ENCODE measurements at regions not wholly inside any gene's neighbourhood (a gene's known extent, or its start where the extent isn't known, plus 50 kb on each side); places are given as distances from the start of the nearest gene placed in this dataset.

- Histone ChIP-seq H4K20me1 (no peaks in the 10 kb centered on the region), H3K4me2 (peak overlapping the region in 2 of 11 experiments; percentile 22 to 41; a peak in 4 of 22 replicates)
Measured at GRCh38 chr13:97600458-97601075, 166.6 kb downstream of the RAP2A start.

GRCh38 chr13:97615266-97615665 is 181.3 kb downstream of the RAP2A start:
- Histone ChIP-seq H4K20me1 (no peaks in the 10 kb centered on the region), H3K9me3 (replicated peaks in 1 of 11) (no peaks in the 10 kb centered on the region), H3K4me2 (no peak overlapping the region), H3K27me3 (no peaks in the 10 kb centered on the region), H3K27ac (no peak overlapping the region), H3K4me3 (no peak overlapping the region), H3K4me1 (no peaks in the 10 kb centered on the region), H3K36me3 (no peaks in the 10 kb centered on the region), H3K9ac (no peak overlapping the region)
- TF ChIP-seq Cebpa-rat (IDR thresholded peaks at IDR 0.05): no peak

More at GRCh38 chr13:97600458-97601075, 166.6 kb downstream of the RAP2A start:
- no peak overlapping the region for H3K4me3 ChIP-seq
- H3K4me1 ChIP-seq: peaks cover 0 to 14% (median 0%) of the 10 kb centered on the region in 10 experiments; a peak in 6 of 20 replicates
- H3K27me3 ChIP-seq: no peaks in the 10 kb centered on the region
- H3K9ac ChIP-seq: no peak overlapping the region
- H3K9me3 ChIP-seq (replicated peaks in 1 of 11): peaks cover 0 to 12% (median 0%) of the 10 kb centered on the region in 11 experiments; a peak in 4 of 22 replicates
- H3K27ac ChIP-seq: peak overlapping the region in 1 of 11 experiments; percentile 13; a peak in 2 of 22 replicates
- no peaks in the 10 kb centered on the region for H3K36me3 ChIP-seq
- peak in 1 of 11 experiments; percentile 55; a peak in 1 of 22 replicates for TF ChIP-seq Cebpa-rat (IDR thresholded peaks at IDR 0.05)

GRCh38 chr13:97616385-97616784 is 182.4 kb downstream of the RAP2A start:
- TF ChIP-seq Cebpa-rat (IDR thresholded peaks at IDR 0.05): no peak
- no peaks in the 10 kb centered on the region for H3K36me3 ChIP-seq
- no peaks in the 10 kb centered on the region for H3K4me1 ChIP-seq
- no peaks in the 10 kb centered on the region for H3K27me3 ChIP-seq
- H3K4me2 ChIP-seq: no peak overlapping the region
- H3K27ac ChIP-seq: no peak overlapping the region
- no peaks in the 10 kb centered on the region for H3K9me3 ChIP-seq (replicated peaks in 1 of 11)
- H3K4me3 ChIP-seq: no peak overlapping the region
- H4K20me1 ChIP-seq: no peaks in the 10 kb centered on the region
- no peak overlapping the region for H3K9ac ChIP-seq

GRCh38 chr13:97621025-97621424 is 187.1 kb downstream of the RAP2A start:
- H3K4me3 ChIP-seq: no peak overlapping the region
- H3K27me3 ChIP-seq: no peaks in the 10 kb centered on the region
- H3K9ac ChIP-seq: no peak overlapping the region
- H3K4me1 ChIP-seq: no peaks in the 10 kb centered on the region; a peak in 1 of 20 replicates
- H3K4me2 ChIP-seq: no peak overlapping the region
- no peak overlapping the region for H3K27ac ChIP-seq
- H4K20me1 ChIP-seq: no peaks in the 10 kb centered on the region
- no peak for TF ChIP-seq Cebpa-rat (IDR thresholded peaks at IDR 0.05)
- H3K9me3 ChIP-seq (replicated peaks in 1 of 11): no peaks in the 10 kb centered on the region
- no peaks in the 10 kb centered on the region for H3K36me3 ChIP-seq

GRCh38 chr13:97621631-97622030 is 187.7 kb downstream of the RAP2A start:
- TF ChIP-seq Cebpa-rat (IDR thresholded peaks at IDR 0.05): no peak
- Histone ChIP-seq H3K27ac (no peak overlapping the region), H3K9ac (no peak overlapping the region), H3K27me3 (no peaks in the 10 kb centered on the region), H3K36me3 (no peaks in the 10 kb centered on the region), H3K4me3 (no peak overlapping the region), H3K4me2 (no peak overlapping the region), H3K9me3 (replicated peaks in 1 of 11) (no peaks in the 10 kb centered on the region), H3K4me1 (no peaks in the 10 kb centered on the region; a peak in 1 of 20 replicates), H4K20me1 (no peaks in the 10 kb centered on the region)

GRCh38 chr13:97627566-97627965 is 193.6 kb downstream of the RAP2A start:
- Histone ChIP-seq H3K4me2 (no peak overlapping the region), H4K20me1 (no peaks in the 10 kb centered on the region), H3K4me1 (peaks cover 6 to 10% (median 9%) of the 10 kb centered on the region in 10 experiments; a peak in 16 of 20 replicates), H3K9me3 (replicated peaks in 1 of 11) (peaks cover 0 to 7% (median 2%) of the 10 kb centered on the region in 11 experiments; a peak in 8 of 22 replicates), H3K36me3 (no peaks in the 10 kb centered on the region), H3K27me3 (no peaks in the 10 kb centered on the region), H3K4me3 (no peak overlapping the region), H3K9ac (no peak overlapping the region), H3K27ac (no peak overlapping the region)
- no peak for TF ChIP-seq Cebpa-rat (IDR thresholded peaks at IDR 0.05)

GRCh38 chr13:97629601-97630272 is 195.8 kb downstream of the RAP2A start:
- H3K27ac ChIP-seq: no peak overlapping the region
- H3K36me3 ChIP-seq: no peaks in the 10 kb centered on the region
- H3K27me3 ChIP-seq: no peaks in the 10 kb centered on the region
- no peak overlapping the region for H3K4me2 ChIP-seq
- peaks cover 5 to 21% (median 13%) of the 10 kb centered on the region in 11 experiments; a peak in 14 of 22 replicates for H3K9me3 ChIP-seq (replicated peaks in 1 of 11)
- peaks cover 6 to 10% (median 9%) of the 10 kb centered on the region in 10 experiments; a peak in 16 of 20 replicates for H3K4me1 ChIP-seq
- TF ChIP-seq Cebpa-rat (IDR thresholded peaks at IDR 0.05): no peak
- no peak overlapping the region for H3K9ac ChIP-seq
- no peak overlapping the region for H3K4me3 ChIP-seq
- H4K20me1 ChIP-seq: no peaks in the 10 kb centered on the region

- Histone ChIP-seq H3K27ac (no peak overlapping the region), H3K9me3 (replicated peaks in 1 of 11) (peaks cover 5 to 21% (median 13%) of the 10 kb centered on the region in 11 experiments; a peak in 14 of 22 replicates), H3K27me3 (no peaks in the 10 kb centered on the region), H3K4me1 (peaks cover 6 to 10% (median 9%) of the 10 kb centered on the region in 10 experiments; a peak in 16 of 20 replicates), H3K4me2 (peak overlapping the region; percentile 1 to 63 (median 34); a peak in 16 of 22 replicates), H4K20me1 (no peaks in the 10 kb centered on the region), H3K9ac (no peak overlapping the region), H3K36me3 (no peaks in the 10 kb centered on the region), H3K4me3 (no peak overlapping the region)
- peak in 3 of 11 experiments; percentile 42 to 58 (median 47); a peak in 5 of 22 replicates for TF ChIP-seq Cebpa-rat (IDR thresholded peaks at IDR 0.05)
Measured at GRCh38 chr13:97630725-97631124, 196.8 kb downstream of the RAP2A start.

GRCh38 chr13:97631158-97631557 is 197.2 kb downstream of the RAP2A start:
- H3K9me3 ChIP-seq (replicated peaks in 1 of 11): peaks cover 5 to 21% (median 13%) of the 10 kb centered on the region in 11 experiments; a peak in 14 of 22 replicates

More at GRCh38 chr13:97631158-97631557, 197.2 kb downstream of the RAP2A start:
- no peaks in the 10 kb centered on the region for H3K27me3 ChIP-seq
- no peak for TF ChIP-seq Cebpa-rat (IDR thresholded peaks at IDR 0.05)
- H3K36me3 ChIP-seq: no peaks in the 10 kb centered on the region
- H4K20me1 ChIP-seq: no peaks in the 10 kb centered on the region
- H3K4me2 ChIP-seq: peak overlapping the region; percentile 1 to 63 (median 34); a peak in 14 of 22 replicates
- H3K4me1 ChIP-seq: peaks cover 6 to 10% (median 9%) of the 10 kb centered on the region in 10 experiments; a peak in 16 of 20 replicates
- no peak overlapping the region for H3K4me3 ChIP-seq
- no peak overlapping the region for H3K27ac ChIP-seq
- H3K9ac ChIP-seq: no peak overlapping the region

Data from BLaER1 treated with 17β-estradiol and CSF1 and Interleukin-3, amounts not matched to agents 10 nM and 100 nM (cell line).